GM21786 (cell line): ENCODE measurements at regions not wholly inside any gene's neighbourhood (a gene's known extent, or its start where the extent isn't known, plus 50 kb on each side); places are given as distances from the start of the nearest gene placed in this dataset.
"Not testable (repeated sequence)": the region's sequence is repeated elsewhere in the genome, so short reads cannot be mapped to it uniquely, and the experiment has no call there.

Experiments used
- ATAC-seq: cut with Tn5 transposase; IDR thresholded peaks from one replicate; pipeline ENCODE4 v1.9.1; 2021; ENCODE audit not compliant: unreplicated experiment

- no peak for ATAC-seq
Measured at GRCh38 chr6:157727629-157728182, 95.3 kb upstream of the SNX9 start.

- ATAC-seq = no peak
Measured at GRCh38 chr6:157728183-157728881, 94.7 kb upstream of the SNX9 start.

- no peak for ATAC-seq
Measured at GRCh38 chr6:157731221-157731620, 91.8 kb upstream of the SNX9 start.

GRCh38 chr6:157732007-157732406 lies 91.0 kb upstream of the SNX9 start:
- ATAC-seq = no peak

- ATAC-seq = no peak
Measured at GRCh38 chr6:157732416-157733161, 90.5 kb upstream of the SNX9 start.

GRCh38 chr6:157736555-157736954 lies 86.5 kb upstream of the SNX9 start:
- not testable (repeated sequence) for ATAC-seq

- no peak for ATAC-seq
Measured at GRCh38 chr6:157741321-157741947, 81.6 kb upstream of the SNX9 start.

- ATAC-seq = no peak
Measured at GRCh38 chr6:157741948-157742556, 81.0 kb upstream of the SNX9 start.

- no peak for ATAC-seq
Measured at GRCh38 chr6:157744102-157744601, 78.9 kb upstream of the SNX9 start.

- ATAC-seq = no peak
Measured at GRCh38 chr6:157746897-157747296, 76.1 kb upstream of the SNX9 start.

GRCh38 chr6:157747370-157747769 lies 75.7 kb upstream of the SNX9 start:
- no peak for ATAC-seq

- no peak for ATAC-seq
Measured at GRCh38 chr6:157748839-157749571, 74.0 kb upstream of the SNX9 start.

- not testable (repeated sequence) for ATAC-seq
Measured at GRCh38 chr6:157750973-157751372, 72.1 kb upstream of the SNX9 start.

GRCh38 chr6:157751547-157752200 lies 71.4 kb upstream of the SNX9 start:
- no peak for ATAC-seq

- ATAC-seq = not testable (repeated sequence)
Measured at GRCh38 chr6:157752879-157753278, 70.2 kb upstream of the SNX9 start.

GRCh38 chr6:157753291-157753690 lies 69.8 kb upstream of the SNX9 start:
- ATAC-seq = no peak

GRCh38 chr6:157753801-157754200 lies 69.2 kb upstream of the SNX9 start:
- ATAC-seq = not testable (repeated sequence)

GRCh38 chr6:157754351-157754750 lies 68.7 kb upstream of the SNX9 start:
- no peak for ATAC-seq

- ATAC-seq = no peak
Measured at GRCh38 chr6:157755032-157755745, 67.9 kb upstream of the SNX9 start.
